DND-41 (cell line): ENCODE measurements at regions not wholly inside any gene's neighbourhood (a gene's known extent, or its start where the extent isn't known, plus 50 kb on each side); places are given as distances from the start of the nearest gene placed in this dataset.

Experiments used
- ATAC-seq: fragments of 200-7000 bp; cut with Tn5 transposase; 3 replicates; pipeline ENCODE4 v1.9.1; 2021; ENCODE audit warnings: low read depth; ENCODE audit not compliant: insufficient read depth
- DNase-seq: peaks from one replicate; pipeline ENCODE4 v3.0.0-alpha.2; 2020
- H2AFZ ChIP-seq: 2 replicates; pipeline ENCODE4 v1.6.0; 2012; ENCODE audit warnings: low read depth, low read length
- H3K27ac ChIP-seq: 2 replicates; pipeline ENCODE4 v1.5.1; 2012; ENCODE audit warnings: low read length, inconsistent platforms
- H3K27me3 ChIP-seq: fragments of 200-600 bp; sonication (generic); 2 replicates; pipeline ENCODE4 v1.6.0; 2012; ENCODE audit warnings: low read length, mild to moderate bottlenecking, inconsistent platforms; ENCODE audit not compliant: insufficient read depth, poor library complexity
- H3K36me3 ChIP-seq: 2 replicates; pipeline ENCODE4 v1.5.1; 2012; ENCODE audit warnings: low read length, inconsistent platforms; ENCODE audit not compliant: insufficient read depth
- H3K4me1 ChIP-seq: 2 replicates; pipeline ENCODE4 v1.5.1; 2012; ENCODE audit warnings: mild to moderate bottlenecking, low read length; ENCODE audit not compliant: insufficient read depth
- H3K4me2 ChIP-seq: 2 replicates; pipeline ENCODE4 v1.6.0; 2012; ENCODE audit warnings: mild to moderate bottlenecking, moderate library complexity, low read length, inconsistent platforms; ENCODE audit not compliant: insufficient read depth
- H3K4me3 ChIP-seq, 2 experiments: fragments of 200-600 bp in 1 of 2; shearing (Covaris generic) in 1 of 2; 2 replicates each; pipeline ENCODE4 v1.5.1; 2012 to 2016; ENCODE audit warnings: inconsistent platforms in 2 of 2, low read length in 2 of 2, mild to moderate bottlenecking in 2 of 2, low read depth in 1 of 2, moderate library complexity in 1 of 2
- H3K79me2 ChIP-seq: 2 replicates; pipeline ENCODE4 v1.6.0; 2012; ENCODE audit warnings: low read length, inconsistent platforms; ENCODE audit not compliant: insufficient read depth
- H3K9ac ChIP-seq: 2 replicates; pipeline ENCODE4 v1.6.0; 2012; ENCODE audit warnings: low read depth, mild to moderate bottlenecking, inconsistent platforms, low read length, moderate library complexity
- H3K9me3 ChIP-seq: 2 replicates; pipeline ENCODE4 v1.5.1; 2012; ENCODE audit warnings: low read length, moderate library complexity, mild to moderate bottlenecking, inconsistent platforms; ENCODE audit not compliant: insufficient read depth, severe bottlenecking
- H4K20me1 ChIP-seq: 2 replicates; pipeline ENCODE4 v1.6.0; 2012; ENCODE audit warnings: low read length; ENCODE audit not compliant: insufficient read depth
- EZH2 ChIP-seq: IDR thresholded peaks from 3 replicates; pipeline ENCODE4 v1.6.1; 2012; ENCODE audit warnings: borderline replicate concordance, low read depth, mild to moderate bottlenecking, moderate library complexity, low read length, inconsistent platforms; ENCODE audit not compliant: severe bottlenecking
- TF ChIP-seq, protein P1 (sequence below): IDR thresholded peaks from 2 replicates; pipeline ENCODE4 v1.5.1; 2012; ENCODE audit warnings: borderline replicate concordance, low read length, moderate library complexity, mild to moderate bottlenecking; ENCODE audit not compliant: poor library complexity, severe bottlenecking; ENCODE audit errors: extremely low read depth

DNA sequence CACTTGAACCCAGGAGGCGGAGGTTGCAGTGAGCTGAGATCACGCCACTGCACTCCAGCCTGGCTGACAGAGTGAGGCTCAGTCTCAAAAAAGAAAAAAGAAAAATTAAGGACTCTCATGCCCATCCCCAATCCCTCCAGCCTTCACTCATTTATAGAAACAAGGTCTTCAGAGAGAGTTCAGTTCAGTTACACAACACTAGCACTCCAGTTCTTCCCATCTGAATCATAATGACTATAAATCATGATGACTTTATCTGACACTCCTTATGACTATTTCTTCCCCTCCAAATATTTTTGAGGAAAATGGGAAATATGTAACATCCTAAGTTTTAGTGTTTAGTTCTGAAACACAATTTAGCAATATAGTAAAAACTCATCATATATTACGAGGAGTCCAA, 107.4 kb upstream of the LSM8 start:
- ATAC-seq: no peak
- Histone ChIP-seq H3K79me2 (no peaks in the 10 kb centered on the region), H3K4me3 (no peak overlapping the region), H2AFZ (no peak overlapping the region), H3K4me2 (no peak overlapping the region), H3K27me3 (no peaks in the 10 kb centered on the region), H3K9me3 (no peaks in the 10 kb centered on the region), H3K36me3 (no peaks in the 10 kb centered on the region), H3K4me1 (no peaks in the 10 kb centered on the region), H3K9ac (no peak overlapping the region), H3K27ac (no peak overlapping the region), H4K20me1 (no peaks in the 10 kb centered on the region)
- TF ChIP-seq, protein P1, sequence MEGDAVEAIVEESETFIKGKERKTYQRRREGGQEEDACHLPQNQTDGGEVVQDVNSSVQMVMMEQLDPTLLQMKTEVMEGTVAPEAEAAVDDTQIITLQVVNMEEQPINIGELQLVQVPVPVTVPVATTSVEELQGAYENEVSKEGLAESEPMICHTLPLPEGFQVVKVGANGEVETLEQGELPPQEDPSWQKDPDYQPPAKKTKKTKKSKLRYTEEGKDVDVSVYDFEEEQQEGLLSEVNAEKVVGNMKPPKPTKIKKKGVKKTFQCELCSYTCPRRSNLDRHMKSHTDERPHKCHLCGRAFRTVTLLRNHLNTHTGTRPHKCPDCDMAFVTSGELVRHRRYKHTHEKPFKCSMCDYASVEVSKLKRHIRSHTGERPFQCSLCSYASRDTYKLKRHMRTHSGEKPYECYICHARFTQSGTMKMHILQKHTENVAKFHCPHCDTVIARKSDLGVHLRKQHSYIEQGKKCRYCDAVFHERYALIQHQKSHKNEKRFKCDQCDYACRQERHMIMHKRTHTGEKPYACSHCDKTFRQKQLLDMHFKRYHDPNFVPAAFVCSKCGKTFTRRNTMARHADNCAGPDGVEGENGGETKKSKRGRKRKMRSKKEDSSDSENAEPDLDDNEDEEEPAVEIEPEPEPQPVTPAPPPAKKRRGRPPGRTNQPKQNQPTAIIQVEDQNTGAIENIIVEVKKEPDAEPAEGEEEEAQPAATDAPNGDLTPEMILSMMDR: no peak
- TF ChIP-seq EZH2: no peak
- no peak for DNase-seq

DNA sequence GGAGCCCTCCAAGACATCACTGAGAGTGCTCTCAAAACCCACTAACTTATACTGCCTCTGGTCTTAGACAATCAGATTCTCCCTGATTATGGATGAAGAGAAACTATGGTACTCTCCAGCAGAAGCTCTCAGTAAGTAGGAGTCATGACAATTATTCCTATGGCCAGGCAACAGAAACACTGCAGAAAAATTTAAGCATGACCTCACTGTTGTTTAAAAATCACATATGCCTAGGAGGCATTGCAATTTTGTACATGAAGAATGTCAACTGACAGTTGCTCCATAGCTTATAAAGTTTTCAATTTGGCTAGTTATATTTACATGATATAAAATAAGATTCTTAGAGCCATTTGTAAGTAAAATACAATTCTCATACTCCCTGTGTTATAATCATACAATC, 105.9 kb upstream of the LSM8 start:
- TF ChIP-seq EZH2: no peak
- TF ChIP-seq, protein P1: no peak
- Histone ChIP-seq H3K36me3 (no peaks in the 10 kb centered on the region), H3K4me1 (no peaks in the 10 kb centered on the region), H3K27ac (no peak overlapping the region), H3K79me2 (no peaks in the 10 kb centered on the region), H2AFZ (no peak overlapping the region), H3K4me3 (no peak overlapping the region), H3K9ac (no peak overlapping the region), H3K9me3 (no peaks in the 10 kb centered on the region), H3K27me3 (peaks cover 4% of the 10 kb centered on the region), H4K20me1 (no peaks in the 10 kb centered on the region), H3K4me2 (no peak overlapping the region)
- ATAC-seq (no peak), DNase-seq (no peak)

GRCh38 chr7:118079369-118079768, 104.6 kb upstream of the LSM8 start:
- Histone ChIP-seq H3K79me2 (no peaks in the 10 kb centered on the region), H2AFZ (no peak overlapping the region), H3K27ac (no peak overlapping the region), H3K4me3 (no peak overlapping the region), H3K9ac (no peak overlapping the region), H3K4me1 (no peaks in the 10 kb centered on the region), H3K9me3 (no peaks in the 10 kb centered on the region), H3K4me2 (no peak overlapping the region), H3K27me3 (peaks cover 10% of the 10 kb centered on the region), H4K20me1 (no peaks in the 10 kb centered on the region), H3K36me3 (no peaks in the 10 kb centered on the region)
- DNase-seq (no peak), ATAC-seq (no peak)
- TF ChIP-seq, protein P1: no peak
- TF ChIP-seq EZH2: no peak

DNA sequence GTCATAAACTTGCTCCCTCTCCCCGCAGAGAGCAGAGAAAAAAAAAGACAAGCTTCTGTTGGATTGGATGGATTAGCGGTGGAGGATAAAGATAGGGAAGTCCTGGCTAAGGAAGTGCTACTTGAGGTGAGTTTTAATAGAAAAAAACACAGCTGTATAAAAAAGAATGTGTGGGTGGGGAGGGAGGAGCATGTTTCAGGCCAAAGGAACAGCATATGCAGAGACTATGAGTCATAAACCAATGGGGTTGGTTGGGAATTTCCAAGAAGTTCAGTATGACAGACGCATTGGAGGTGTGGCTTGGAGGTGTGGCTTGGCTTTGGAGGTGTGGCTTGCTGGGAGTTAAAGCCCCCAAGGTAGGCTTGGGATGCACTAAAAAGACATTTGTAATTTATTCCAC, 103.0 kb upstream of the LSM8 start:
- H2AFZ ChIP-seq: no peak overlapping the region
- DNase-seq (peak; percentile 12), ATAC-seq (peak; percentile 79)

More for the DNA sequence above, 103.0 kb upstream of the LSM8 start:
- Histone ChIP-seq H3K9me3 (no peaks in the 10 kb centered on the region), H3K4me2 (no peak overlapping the region), H3K4me3 (no peak overlapping the region), H3K9ac (no peak overlapping the region), H3K4me1 (no peaks in the 10 kb centered on the region), H3K27ac (no peak overlapping the region), H3K79me2 (no peaks in the 10 kb centered on the region), H3K27me3 (peaks cover 10% of the 10 kb centered on the region), H4K20me1 (no peaks in the 10 kb centered on the region), H3K36me3 (no peaks in the 10 kb centered on the region)
- TF ChIP-seq, protein P1: no peak
- no peak for TF ChIP-seq EZH2
